WERI-Rb-1 (cell line): ENCODE measurements at regions not wholly inside any gene's neighbourhood (a gene's known extent, or its start where the extent isn't known, plus 50 kb on each side); places are given as distances from the start of the nearest gene placed in this dataset.

Experiments used
- DNase-seq: peaks from one replicate; pipeline ENCODE4 v3.0.0-alpha.2; 2020
- H3K27ac ChIP-seq: fragments of 250-450 bp; sonication (Bioruptor Pico); 2 replicates; pipeline ENCODE4 v1.5.1; 2020; ENCODE audit warnings: mild to moderate bottlenecking, moderate library complexity
- H3K27me3 ChIP-seq: fragments of 250-450 bp; sonication (Bioruptor Pico); 2 replicates; pipeline ENCODE4 v1.5.1; 2021; ENCODE audit warnings: mild to moderate bottlenecking, low read depth, moderate library complexity; ENCODE audit not compliant: insufficient read depth, severe bottlenecking
- H3K36me3 ChIP-seq: fragments of 250-450 bp; sonication (Bioruptor Pico); 2 replicates; pipeline ENCODE4 v1.5.1; 2020; ENCODE audit warnings: mild to moderate bottlenecking, moderate library complexity
- H3K4me3 ChIP-seq: 2 replicates; pipeline ENCODE4 v1.5.1; 2011; ENCODE audit warnings: low read depth, mild to moderate bottlenecking, control low read depth, low read length
- H3K9me3 ChIP-seq: fragments of 250-450 bp; sonication (Bioruptor Pico); 2 replicates; pipeline ENCODE4 v1.5.1; 2021; ENCODE audit warnings: mild to moderate bottlenecking, moderate library complexity; ENCODE audit not compliant: severe bottlenecking
- CTCF ChIP-seq: IDR thresholded peaks from 2 replicates; pipeline ENCODE4 v1.5.1; 2011; ENCODE audit warnings: low read depth, mild to moderate bottlenecking, control low read depth, inconsistent platforms, low read length

- Histone ChIP-seq H3K27ac (no peak overlapping the region), H3K27me3 (no peaks in the 10 kb centered on the region), H3K4me3 (no peak overlapping the region), H3K9me3 (no peaks in the 10 kb centered on the region), H3K36me3 (no peaks in the 10 kb centered on the region)
- peak; percentile 58 for TF ChIP-seq CTCF
- peak; percentile 39 for DNase-seq
Measured at GRCh38 chr13:92967923-92968322, 258.7 kb upstream of the GPC6 start.

DNA sequence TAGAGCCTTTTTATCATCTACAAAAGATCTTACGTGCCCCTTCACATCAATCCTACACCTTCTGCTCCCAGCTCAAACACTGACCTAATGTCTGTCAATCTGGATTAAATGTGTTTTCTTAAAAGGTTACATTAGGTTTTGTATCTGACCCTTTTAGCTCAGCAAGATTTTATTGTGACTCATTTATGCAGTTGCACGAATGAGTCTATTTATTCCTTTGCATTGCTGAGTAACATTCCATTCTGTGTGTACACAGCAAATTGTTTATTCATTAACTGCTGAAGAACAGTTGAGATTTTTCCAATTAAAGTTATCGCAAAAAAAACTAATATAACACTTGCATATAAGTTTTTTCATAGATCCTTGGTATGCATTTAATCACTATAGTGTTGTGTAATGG, 253.9 kb upstream of the GPC6 start:
- Histone ChIP-seq H3K27me3 (no peaks in the 10 kb centered on the region), H3K27ac (no peak overlapping the region), H3K4me3 (no peak overlapping the region), H3K9me3 (no peaks in the 10 kb centered on the region), H3K36me3 (no peaks in the 10 kb centered on the region)
- no peak for TF ChIP-seq CTCF
- DNase-seq, result no peak

DNA sequence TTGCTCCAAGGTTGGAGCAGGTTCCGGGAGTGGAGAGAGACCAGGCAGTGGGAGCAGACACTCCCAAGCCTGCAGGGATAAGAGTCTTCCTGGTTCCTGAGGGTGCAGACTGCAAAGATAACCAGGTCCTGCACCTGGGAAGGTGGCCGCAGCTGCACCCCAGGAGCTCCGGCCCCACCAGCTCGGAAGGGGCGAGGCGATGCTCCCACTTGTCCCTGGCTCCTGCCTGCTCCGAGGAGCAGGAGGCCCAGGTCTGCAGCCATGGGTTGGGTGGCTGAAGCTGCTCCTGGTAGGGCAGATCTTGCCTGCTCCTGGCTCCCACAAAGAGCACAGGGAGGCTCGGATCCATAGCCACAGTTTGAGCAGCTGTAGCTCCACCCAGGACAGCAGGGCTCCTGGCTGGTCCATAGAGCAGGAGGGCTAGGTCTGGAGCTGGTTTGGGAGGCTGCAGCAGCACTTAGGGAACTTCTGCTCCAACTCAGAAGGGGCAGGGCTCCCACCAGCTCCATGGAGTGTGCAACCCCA, 251.6 kb upstream of the GPC6 start:
- Histone ChIP-seq H3K27ac (no peak overlapping the region), H3K4me3 (no peak overlapping the region), H3K27me3 (no peaks in the 10 kb centered on the region), H3K9me3 (no peaks in the 10 kb centered on the region), H3K36me3 (no peaks in the 10 kb centered on the region)
- DNase-seq, result no peak
- no peak for TF ChIP-seq CTCF

DNA sequence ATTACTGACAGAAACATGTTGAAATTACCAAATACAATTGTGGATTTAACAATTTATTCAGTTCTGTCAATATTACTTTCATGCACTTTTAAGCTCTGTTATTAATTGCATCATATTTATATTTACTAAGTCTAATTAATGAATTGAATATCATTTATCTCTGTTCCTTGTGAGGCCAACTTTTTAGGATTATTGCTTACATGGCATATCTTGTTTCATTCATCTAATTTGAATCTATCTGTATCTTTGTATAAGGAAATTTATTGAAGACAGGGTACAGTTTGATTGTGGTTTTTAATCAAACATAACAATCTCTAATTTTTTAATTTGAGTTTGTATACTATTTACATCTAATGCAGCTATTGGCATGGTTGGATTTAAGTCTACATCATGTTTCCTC, 249.9 kb upstream of the GPC6 start:
- DNase-seq, result no peak
- Histone ChIP-seq H3K27me3 (no peaks in the 10 kb centered on the region), H3K36me3 (no peaks in the 10 kb centered on the region), H3K4me3 (no peak overlapping the region), H3K27ac (no peak overlapping the region), H3K9me3 (no peaks in the 10 kb centered on the region)
- no peak for TF ChIP-seq CTCF

GRCh38 chr13:92984151-92984550, 242.5 kb upstream of the GPC6 start:
- Histone ChIP-seq H3K9me3 (no peaks in the 10 kb centered on the region), H3K36me3 (no peaks in the 10 kb centered on the region), H3K27ac (no peak overlapping the region), H3K4me3 (no peak overlapping the region), H3K27me3 (no peaks in the 10 kb centered on the region)
- DNase-seq, result no peak
- no peak for TF ChIP-seq CTCF

- DNase-seq, result no peak
- H3K27me3 ChIP-seq, result no peaks in the 10 kb centered on the region
- H3K9me3 ChIP-seq, result no peaks in the 10 kb centered on the region
- H3K27ac ChIP-seq, result no peak overlapping the region
- H3K4me3 ChIP-seq, result no peak overlapping the region
- no peaks in the 10 kb centered on the region for H3K36me3 ChIP-seq
- TF ChIP-seq CTCF, result no peak
Measured at GRCh38 chr13:92989301-92989700, 237.3 kb upstream of the GPC6 start.
